Fibroblast of mammary gland (primary cell): ENCODE measurements at regions not wholly inside any gene's neighbourhood (a gene's known extent, or its start where the extent isn't known, plus 50 kb on each side); places are given as distances from the start of the nearest gene placed in this dataset.

Experiments used
- DNase-seq: peaks from one replicate; pipeline ENCODE4 v3.0.0-alpha.2; 2010; ENCODE audit warnings: low read depth
- H3K4me3 ChIP-seq: 2 replicates; pipeline ENCODE4 v1.5.1; 2011; ENCODE audit warnings: low read depth, mild to moderate bottlenecking, low read length, moderate library complexity; ENCODE audit not compliant: control insufficient read depth
- CTCF ChIP-seq: conservative IDR thresholded peaks from 2 replicates; pipeline ENCODE4 v1.5.1; 2011; ENCODE audit warnings: low read depth, low read length, inconsistent platforms; ENCODE audit not compliant: control insufficient read depth, insufficient read depth

GRCh38 chr3:46093327-46093942 is 66.2 kb upstream of the XCR1 start:
- no peak overlapping the region for H3K4me3 ChIP-seq
- TF ChIP-seq CTCF: no peak
- DNase-seq: no peak

GRCh38 chr3:46092702-46093080 is 65.4 kb upstream of the XCR1 start:
- TF ChIP-seq CTCF: no peak
- H3K4me3 ChIP-seq: no peak overlapping the region

GRCh38 chr3:46091741-46092701 is 64.7 kb upstream of the XCR1 start:
- DNase-seq: no peak
- H3K4me3 ChIP-seq: no peak overlapping the region
- TF ChIP-seq CTCF: no peak

More at GRCh38 chr3:46092702-46093080, 65.4 kb upstream of the XCR1 start:
- no peak for DNase-seq

- H3K4me3 ChIP-seq: no peak overlapping the region
- no peak for TF ChIP-seq CTCF
- no peak for DNase-seq
Observed at GRCh38 chr3:46091046-46091445, 63.8 kb upstream of the XCR1 start.

- TF ChIP-seq CTCF: no peak
- H3K4me3 ChIP-seq: no peak overlapping the region
- DNase-seq: no peak
Observed at GRCh38 chr3:46090161-46090591, 62.9 kb upstream of the XCR1 start.

GRCh38 chr3:46089237-46090011 is 62.1 kb upstream of the XCR1 start:
- DNase-seq: peak; percentile 99
- no peak overlapping the region for H3K4me3 ChIP-seq
- TF ChIP-seq CTCF: no peak
